Neural cell (in vitro differentiated cells): ENCODE measurements at regions not wholly inside any gene's neighbourhood (a gene's known extent, or its start where the extent isn't known, plus 50 kb on each side); places are given as distances from the start of the nearest gene placed in this dataset.
A peak's percentile ranks its signal among the peaks of the same experiment; 100 is the strongest.

Source experiments
- H2AFZ ChIP-seq: fragments of 200-600, 300-800 bp; sonication (generic), shearing (Covaris generic); 2 replicates; pipeline ENCODE4 v1.6.0; 2014; ENCODE audit warnings: low read depth, mild to moderate bottlenecking, antibody characterized with exemption, low read length, moderate library complexity
- H3F3A ChIP-seq: fragments of 200-600 bp; shearing (Covaris generic); 2 replicates; pipeline ENCODE4 v1.6.1; 2016; ENCODE audit warnings: mild to moderate bottlenecking, moderate library complexity, mixed read lengths, antibody characterized with exemption, low read length; ENCODE audit not compliant: insufficient read depth, poor library complexity, severe bottlenecking
- H3K27ac ChIP-seq: fragments of 200-600, 300-800 bp; sonication (generic), shearing (Covaris generic); 2 replicates; pipeline ENCODE4 v1.5.1; 2014; ENCODE audit warnings: mild to moderate bottlenecking, low read length, moderate library complexity
- H3K27me3 ChIP-seq: fragments of 300-800, 200-600 bp; sonication (generic), shearing (Covaris generic); 2 replicates; pipeline ENCODE4 v1.6.0; 2014; ENCODE audit warnings: mild to moderate bottlenecking, low read depth, low read length, moderate library complexity; ENCODE audit not compliant: insufficient read depth
- H3K36me3 ChIP-seq: fragments of 300-800, 200-600 bp; sonication (generic), shearing (Covaris generic); 2 replicates; pipeline ENCODE4 v1.5.1; 2014; ENCODE audit warnings: mild to moderate bottlenecking, antibody characterized with exemption, low read length, moderate library complexity; ENCODE audit not compliant: insufficient read depth
- H3K4me2 ChIP-seq: fragments of 300-800, 200-600 bp; sonication (generic), shearing (Covaris generic); 2 replicates; pipeline ENCODE4 v1.6.0; 2014; ENCODE audit warnings: mild to moderate bottlenecking, low read length
- H3K4me3 ChIP-seq: fragments of 300-800, 200-600 bp; sonication (generic), shearing (Covaris generic); 2 replicates; pipeline ENCODE4 v1.5.1; 2014; ENCODE audit warnings: mild to moderate bottlenecking, low read length, moderate library complexity
- H3K79me2 ChIP-seq: fragments of 200-600 bp; shearing (Covaris generic); replicated peaks from 2 replicates; pipeline ENCODE4 v1.6.0; 2014; ENCODE audit warnings: mild to moderate bottlenecking, low read length, moderate library complexity; ENCODE audit not compliant: insufficient read depth
- H3K9ac ChIP-seq: fragments of 300-800, 200-600 bp; sonication (generic), shearing (Covaris generic); 2 replicates; pipeline ENCODE4 v1.6.1; 2016; ENCODE audit warnings: mild to moderate bottlenecking, low read length, mixed read lengths
- H3K9me2 ChIP-seq: fragments of 200-600 bp; shearing (Covaris generic); 2 replicates; pipeline ENCODE4 v1.6.1; 2016; ENCODE audit warnings: mild to moderate bottlenecking, low read length, mixed read lengths; ENCODE audit not compliant: insufficient read depth
- H3K9me3 ChIP-seq: fragments of 200-600, 300-800 bp; sonication (generic), shearing (Covaris generic); 2 replicates; pipeline ENCODE4 v1.6.1; 2016; ENCODE audit warnings: mild to moderate bottlenecking, mixed run types, low read length, moderate library complexity, mixed read lengths
- H4K20me1 ChIP-seq: fragments of 200-600 bp; shearing (Covaris generic); 2 replicates; pipeline ENCODE4 v1.6.1; 2016; ENCODE audit warnings: mild to moderate bottlenecking, mixed run types; ENCODE audit not compliant: insufficient read depth
- EP300 ChIP-seq: fragments of 450-650 bp; conservative IDR thresholded peaks from 2 replicates; pipeline ENCODE4 v1.6.1; 2014; ENCODE audit warnings: antibody characterized with exemption, mild to moderate bottlenecking, moderate library complexity; ENCODE audit not compliant: poor library complexity, severe bottlenecking
- EZH2 ChIP-seq: fragments of 200-600, 300-800 bp; shearing (Covaris generic), sonication (generic); IDR thresholded peaks from 2 replicates; pipeline ENCODE4 v1.6.1; 2014; ENCODE audit warnings: antibody characterized with exemption, low read length, borderline replicate concordance, mild to moderate bottlenecking; ENCODE audit not compliant: insufficient read depth, poor library complexity, severe bottlenecking
- MXI1 ChIP-seq: fragments of 450-650 bp; conservative IDR thresholded peaks from 2 replicates; pipeline ENCODE4 v1.6.1; 2014; ENCODE audit warnings: antibody characterized with exemption, mild to moderate bottlenecking; ENCODE audit not compliant: poor library complexity, severe bottlenecking
- POLR2AphosphoS5 ChIP-seq: IDR thresholded peaks from 2 replicates; pipeline ENCODE4 v1.6.1; 2012
- RAD21 ChIP-seq: fragments of 450-650 bp; conservative IDR thresholded peaks from 2 replicates; pipeline ENCODE4 v1.6.1; 2014; ENCODE audit warnings: antibody characterized with exemption, mild to moderate bottlenecking, moderate library complexity
- SMC3 ChIP-seq: fragments of 450-650 bp; conservative IDR thresholded peaks from 2 replicates; pipeline ENCODE4 v1.6.1; 2014; ENCODE audit warnings: antibody characterized with exemption, mild to moderate bottlenecking, moderate library complexity; ENCODE audit not compliant: poor library complexity
- TAF1 ChIP-seq: IDR thresholded peaks from 2 replicates; pipeline ENCODE4 v1.6.1; 2012; ENCODE audit warnings: low read depth
- TF ChIP-seq, protein P1 (sequence below): IDR thresholded peaks from 2 replicates; pipeline ENCODE4 v1.6.1; 2012; ENCODE audit warnings: borderline replicate concordance
- TF ChIP-seq, protein P2 (sequence below): fragments of 450-650 bp; IDR thresholded peaks from 2 replicates; pipeline ENCODE4 v1.5.1; 2014; ENCODE audit warnings: antibody characterized with exemption, mild to moderate bottlenecking, moderate library complexity; ENCODE audit not compliant: poor library complexity, severe bottlenecking

DNA sequence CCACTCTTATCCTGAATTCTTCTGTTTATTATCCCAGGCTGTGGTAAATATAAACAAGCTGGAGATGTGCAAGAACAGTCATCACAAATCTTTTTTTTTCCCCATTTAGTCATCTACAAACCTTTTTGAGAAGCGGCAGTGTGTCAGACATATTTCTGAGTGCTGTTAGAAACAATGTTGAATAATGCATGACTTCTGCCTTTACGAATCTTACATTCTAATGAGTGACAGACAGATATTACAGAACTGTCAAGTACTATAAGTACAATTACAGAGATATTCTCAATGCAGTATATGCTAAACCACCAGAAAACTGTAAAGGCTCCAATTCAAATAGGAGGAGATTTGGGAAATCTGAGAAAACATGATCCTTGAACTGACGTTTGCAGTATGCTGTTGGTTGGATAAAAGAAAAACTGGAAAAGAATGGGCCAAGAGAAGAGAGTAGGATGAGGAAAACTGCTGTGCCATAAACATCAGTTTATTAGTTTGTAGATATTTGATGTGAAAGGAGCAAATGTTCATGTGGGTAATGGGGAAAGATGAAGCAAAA, 379.5 kb upstream of the SLC8A1 start:
- no peak overlapping the region for H2AFZ ChIP-seq
- peak overlapping the region; percentile 21 for H3K9ac ChIP-seq
- no peaks in the 10 kb centered on the region for H3K27me3 ChIP-seq
- peak overlapping the region; percentile 77 for H3K27ac ChIP-seq
- H4K20me1 ChIP-seq: no peaks in the 10 kb centered on the region
- no peaks in the 10 kb centered on the region for H3K9me2 ChIP-seq
- no peaks in the 10 kb centered on the region for H3K79me2 ChIP-seq
- TF ChIP-seq RAD21 (peak; percentile 26), EP300 (peak; percentile 99), SMC3 (peak; percentile 29), POLR2AphosphoS5 (peak; percentile 78), EZH2 (no peak), TAF1 (no peak)
- TF ChIP-seq, protein P1, sequence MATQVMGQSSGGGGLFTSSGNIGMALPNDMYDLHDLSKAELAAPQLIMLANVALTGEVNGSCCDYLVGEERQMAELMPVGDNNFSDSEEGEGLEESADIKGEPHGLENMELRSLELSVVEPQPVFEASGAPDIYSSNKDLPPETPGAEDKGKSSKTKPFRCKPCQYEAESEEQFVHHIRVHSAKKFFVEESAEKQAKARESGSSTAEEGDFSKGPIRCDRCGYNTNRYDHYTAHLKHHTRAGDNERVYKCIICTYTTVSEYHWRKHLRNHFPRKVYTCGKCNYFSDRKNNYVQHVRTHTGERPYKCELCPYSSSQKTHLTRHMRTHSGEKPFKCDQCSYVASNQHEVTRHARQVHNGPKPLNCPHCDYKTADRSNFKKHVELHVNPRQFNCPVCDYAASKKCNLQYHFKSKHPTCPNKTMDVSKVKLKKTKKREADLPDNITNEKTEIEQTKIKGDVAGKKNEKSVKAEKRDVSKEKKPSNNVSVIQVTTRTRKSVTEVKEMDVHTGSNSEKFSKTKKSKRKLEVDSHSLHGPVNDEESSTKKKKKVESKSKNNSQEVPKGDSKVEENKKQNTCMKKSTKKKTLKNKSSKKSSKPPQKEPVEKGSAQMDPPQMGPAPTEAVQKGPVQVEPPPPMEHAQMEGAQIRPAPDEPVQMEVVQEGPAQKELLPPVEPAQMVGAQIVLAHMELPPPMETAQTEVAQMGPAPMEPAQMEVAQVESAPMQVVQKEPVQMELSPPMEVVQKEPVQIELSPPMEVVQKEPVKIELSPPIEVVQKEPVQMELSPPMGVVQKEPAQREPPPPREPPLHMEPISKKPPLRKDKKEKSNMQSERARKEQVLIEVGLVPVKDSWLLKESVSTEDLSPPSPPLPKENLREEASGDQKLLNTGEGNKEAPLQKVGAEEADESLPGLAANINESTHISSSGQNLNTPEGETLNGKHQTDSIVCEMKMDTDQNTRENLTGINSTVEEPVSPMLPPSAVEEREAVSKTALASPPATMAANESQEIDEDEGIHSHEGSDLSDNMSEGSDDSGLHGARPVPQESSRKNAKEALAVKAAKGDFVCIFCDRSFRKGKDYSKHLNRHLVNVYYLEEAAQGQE: peak; percentile 97
- H3F3A ChIP-seq: no peaks in the 10 kb centered on the region
- peak overlapping the region; percentile 28 for H3K4me3 ChIP-seq
- peak overlapping the region; percentile 11 for H3K4me2 ChIP-seq
- no peaks in the 10 kb centered on the region for H3K9me3 ChIP-seq
- no peaks in the 10 kb centered on the region for H3K36me3 ChIP-seq

DNA sequence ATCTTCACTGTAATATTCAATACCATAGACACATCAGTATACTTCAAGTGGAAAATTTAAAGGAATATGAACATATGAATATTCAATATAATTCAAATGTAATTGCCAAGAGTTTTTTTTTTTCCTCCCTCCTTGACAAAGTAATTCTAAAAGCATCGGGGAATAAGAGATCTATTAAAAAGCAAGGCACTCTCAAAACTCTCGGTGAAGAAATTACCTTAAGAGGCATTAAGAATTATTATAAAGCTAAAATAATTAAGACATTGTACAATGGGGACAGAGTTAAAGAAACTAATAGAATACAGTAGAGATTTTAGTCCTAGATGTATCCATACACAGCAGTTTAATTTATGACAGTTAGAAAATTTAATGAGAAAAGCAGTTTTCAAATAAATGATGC, 390.0 kb upstream of the SLC8A1 start:
- no peak overlapping the region for H3K9ac ChIP-seq
- no peaks in the 10 kb centered on the region for H3K9me3 ChIP-seq
- no peaks in the 10 kb centered on the region for H4K20me1 ChIP-seq
- H3K4me2 ChIP-seq: no peak overlapping the region
- no peaks in the 10 kb centered on the region for H3K9me2 ChIP-seq
- H3F3A ChIP-seq: no peaks in the 10 kb centered on the region
- no peaks in the 10 kb centered on the region for H3K27me3 ChIP-seq
- no peak overlapping the region for H3K4me3 ChIP-seq
- H2AFZ ChIP-seq: no peak overlapping the region
- H3K27ac ChIP-seq: no peak overlapping the region
- H3K79me2 ChIP-seq: no peaks in the 10 kb centered on the region
- no peaks in the 10 kb centered on the region for H3K36me3 ChIP-seq
- TF ChIP-seq EZH2 (no peak), RAD21 (no peak), POLR2AphosphoS5 (no peak), EP300 (no peak)

DNA sequence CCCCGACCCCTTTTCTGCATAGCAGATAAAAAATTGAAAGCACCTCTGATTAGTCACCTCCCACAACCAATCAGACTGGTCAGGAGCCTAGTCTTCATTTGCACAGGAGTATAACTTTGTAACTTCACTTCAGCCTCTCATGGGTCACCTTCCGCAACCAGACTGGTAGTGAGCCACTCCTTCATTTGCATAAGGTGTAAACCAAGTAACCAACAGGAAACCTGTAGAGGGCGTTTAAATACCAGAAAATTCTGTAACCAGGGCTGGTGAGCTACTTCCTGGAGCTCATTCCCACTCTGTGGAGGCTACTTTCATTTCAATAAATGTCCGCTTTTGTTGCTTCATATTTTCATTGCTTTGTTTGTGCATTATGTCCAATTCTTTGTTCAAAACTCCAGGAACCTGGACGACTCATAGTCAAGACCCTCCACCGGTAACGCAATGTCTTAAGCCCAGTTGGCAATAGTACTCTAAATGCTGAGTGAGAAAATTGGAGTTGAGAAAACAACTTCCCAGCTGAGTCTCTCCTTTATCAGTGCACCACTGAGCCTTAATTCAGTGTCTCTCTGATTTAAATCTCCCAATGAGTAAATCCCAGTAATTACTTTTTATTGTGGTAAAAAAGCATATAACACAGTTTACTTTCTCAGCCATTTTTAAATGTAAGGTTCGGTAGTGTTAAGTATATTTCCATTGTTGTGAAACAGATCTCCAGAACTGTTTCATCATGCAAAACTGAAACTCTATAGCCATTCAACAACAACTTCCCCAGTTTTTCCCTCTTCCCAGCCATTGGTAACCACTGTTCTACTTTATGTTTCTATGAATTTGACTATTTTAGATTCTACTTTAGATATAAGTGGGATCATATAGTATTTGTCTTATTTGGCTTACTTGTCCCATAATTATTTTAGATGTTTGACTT, 392.7 kb upstream of the SLC8A1 start:
- Histone ChIP-seq H3K9ac (no peak overlapping the region), H4K20me1 (no peaks in the 10 kb centered on the region), H3K4me3 (no peak overlapping the region), H3K27ac (no peak overlapping the region), H3F3A (no peaks in the 10 kb centered on the region), H3K36me3 (no peaks in the 10 kb centered on the region), H3K4me2 (no peak overlapping the region), H3K27me3 (no peaks in the 10 kb centered on the region), H3K79me2 (no peaks in the 10 kb centered on the region), H3K9me2 (no peaks in the 10 kb centered on the region), H2AFZ (no peak overlapping the region), H3K9me3 (no peaks in the 10 kb centered on the region)
- TF ChIP-seq EP300 (no peak), SMC3 (no peak), POLR2AphosphoS5 (no peak), TAF1 (no peak), MXI1 (no peak), EZH2 (no peak), RAD21 (no peak)
- TF ChIP-seq, protein P1: no peak
- TF ChIP-seq, protein P2, sequence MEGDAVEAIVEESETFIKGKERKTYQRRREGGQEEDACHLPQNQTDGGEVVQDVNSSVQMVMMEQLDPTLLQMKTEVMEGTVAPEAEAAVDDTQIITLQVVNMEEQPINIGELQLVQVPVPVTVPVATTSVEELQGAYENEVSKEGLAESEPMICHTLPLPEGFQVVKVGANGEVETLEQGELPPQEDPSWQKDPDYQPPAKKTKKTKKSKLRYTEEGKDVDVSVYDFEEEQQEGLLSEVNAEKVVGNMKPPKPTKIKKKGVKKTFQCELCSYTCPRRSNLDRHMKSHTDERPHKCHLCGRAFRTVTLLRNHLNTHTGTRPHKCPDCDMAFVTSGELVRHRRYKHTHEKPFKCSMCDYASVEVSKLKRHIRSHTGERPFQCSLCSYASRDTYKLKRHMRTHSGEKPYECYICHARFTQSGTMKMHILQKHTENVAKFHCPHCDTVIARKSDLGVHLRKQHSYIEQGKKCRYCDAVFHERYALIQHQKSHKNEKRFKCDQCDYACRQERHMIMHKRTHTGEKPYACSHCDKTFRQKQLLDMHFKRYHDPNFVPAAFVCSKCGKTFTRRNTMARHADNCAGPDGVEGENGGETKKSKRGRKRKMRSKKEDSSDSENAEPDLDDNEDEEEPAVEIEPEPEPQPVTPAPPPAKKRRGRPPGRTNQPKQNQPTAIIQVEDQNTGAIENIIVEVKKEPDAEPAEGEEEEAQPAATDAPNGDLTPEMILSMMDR: no peak
